ENCODE measurements at regions not wholly inside any gene's neighbourhood (a gene's known extent, or its start where the extent isn't known, plus 50 kb on each side); places are given as distances from the start of the nearest gene placed in this dataset.

GRCh38 chr9:26313108-26313507 is 579.5 kb downstream of the CAAP1 start:
- no peak for DNase-seq
- H3K27ac ChIP-seq, result no peak overlapping the region
- no peaks in the 10 kb centered on the region for H3K36me3 ChIP-seq
- TF ChIP-seq POLR2A (IDR thresholded peaks at IDR 0.05) (no peak), CTCF (IDR thresholded peaks at IDR 0.05) (no peak)
- no peaks in the 10 kb centered on the region for H3K27me3 ChIP-seq
- intact Hi-C loops (cut with DNase I; ENCODE audit: low total_unique reads), result no loop called here
- no peak overlapping the region for H3K4me3 ChIP-seq
- no peaks in the 10 kb centered on the region for H3K9me3 ChIP-seq
- no peaks in the 10 kb centered on the region for H3K4me1 ChIP-seq

GRCh38 chr9:26311463-26311995 is 581.1 kb downstream of the CAAP1 start:
- Histone ChIP-seq H3K4me1 (no peaks in the 10 kb centered on the region), H3K27me3 (no peaks in the 10 kb centered on the region), H3K4me3 (no peak overlapping the region), H3K36me3 (no peaks in the 10 kb centered on the region), H3K27ac (no peak overlapping the region), H3K9me3 (no peaks in the 10 kb centered on the region)
- intact Hi-C loops (cut with DNase I; ENCODE audit: low total_unique reads), result no loop called here
- no peak for TF ChIP-seq CTCF (IDR thresholded peaks at IDR 0.05)
- no peak for TF ChIP-seq POLR2A (IDR thresholded peaks at IDR 0.05)
- no peak for DNase-seq

GRCh38 chr9:26310294-26310693 is 582.3 kb downstream of the CAAP1 start:
- H3K4me1 ChIP-seq, result no peaks in the 10 kb centered on the region
- no peak for TF ChIP-seq CTCF (IDR thresholded peaks at IDR 0.05)
- TF ChIP-seq POLR2A (IDR thresholded peaks at IDR 0.05), result no peak
- intact Hi-C loops (cut with DNase I; ENCODE audit: low total_unique reads), result no loop called here

GRCh38 chr9:26308328-26308727 is 584.3 kb downstream of the CAAP1 start:
- intact Hi-C loops (cut with DNase I; ENCODE audit: low total_unique reads), result no loop called here
- DNase-seq, result no peak
- TF ChIP-seq CTCF (IDR thresholded peaks at IDR 0.05), result no peak
- Histone ChIP-seq H3K9me3 (no peaks in the 10 kb centered on the region), H3K27ac (no peak overlapping the region), H3K4me1 (no peaks in the 10 kb centered on the region), H3K4me3 (no peak overlapping the region), H3K27me3 (no peaks in the 10 kb centered on the region), H3K36me3 (no peaks in the 10 kb centered on the region)

More at GRCh38 chr9:26310294-26310693, 582.3 kb downstream of the CAAP1 start:
- no peak for DNase-seq
- H3K4me3 ChIP-seq, result no peak overlapping the region
- H3K27me3 ChIP-seq, result no peaks in the 10 kb centered on the region
- no peaks in the 10 kb centered on the region for H3K9me3 ChIP-seq
- H3K36me3 ChIP-seq, result no peaks in the 10 kb centered on the region
- H3K27ac ChIP-seq, result no peak overlapping the region

- H3K4me3 ChIP-seq, result no peak overlapping the region
- H3K27me3 ChIP-seq, result no peaks in the 10 kb centered on the region
- TF ChIP-seq POLR2A (IDR thresholded peaks at IDR 0.05) (no peak), CTCF (IDR thresholded peaks at IDR 0.05) (no peak)
- no peak for DNase-seq
- H3K36me3 ChIP-seq, result no peaks in the 10 kb centered on the region
- intact Hi-C loops (cut with DNase I; ENCODE audit: low total_unique reads), result no loop called here
- H3K4me1 ChIP-seq, result no peaks in the 10 kb centered on the region
- H3K9me3 ChIP-seq, result no peaks in the 10 kb centered on the region
- H3K27ac ChIP-seq, result no peak overlapping the region
These were observed 590.9 kb downstream of the CAAP1 start for GRCh38 chr9:26301659-26302058.
